RPMI8226 (cell line): ENCODE measurements at regions not wholly inside any gene's neighbourhood (a gene's known extent, or its start where the extent isn't known, plus 50 kb on each side); places are given as distances from the start of the nearest gene placed in this dataset.
"Not testable (repeated sequence)": the region's sequence is repeated elsewhere in the genome, so short reads cannot be mapped to it uniquely, and the experiment has no call there.

Experiments used
- DNase-seq: peaks from one replicate; pipeline ENCODE4 v3.0.0-alpha.2; 2015

- not testable (repeated sequence) for DNase-seq
These were observed 75.8 kb upstream of the ZNF337 start for GRCh38 chr20:25772437-25772836.

DNA sequence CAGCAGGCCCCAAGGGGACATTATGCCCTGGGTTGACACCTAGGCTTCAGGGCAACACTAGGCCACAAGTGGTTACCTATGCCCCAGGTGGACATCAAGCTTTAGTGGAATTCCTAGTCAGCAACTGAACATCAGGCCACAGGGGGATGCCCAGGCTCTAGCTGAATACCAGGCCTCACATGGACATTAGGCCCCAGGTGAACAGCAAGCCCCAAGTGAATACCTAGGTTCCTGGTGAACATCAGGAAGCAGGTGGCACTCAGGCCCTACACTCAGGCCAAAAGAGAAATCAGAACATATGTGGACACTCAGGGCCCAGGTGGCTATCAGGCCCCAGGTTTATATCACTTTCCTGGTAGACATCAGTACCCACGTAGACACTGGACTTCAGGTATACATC is 75.2 kb upstream of the ZNF337 start:
- DNase-seq: not testable (repeated sequence)

- no peak for DNase-seq
These were observed 64.9 kb upstream of the ZNF337 start for GRCh38 chr20:25761596-25761995.

- not testable (repeated sequence) for DNase-seq
These were observed 64.4 kb upstream of the ZNF337 start for GRCh38 chr20:25761046-25761445.

DNA sequence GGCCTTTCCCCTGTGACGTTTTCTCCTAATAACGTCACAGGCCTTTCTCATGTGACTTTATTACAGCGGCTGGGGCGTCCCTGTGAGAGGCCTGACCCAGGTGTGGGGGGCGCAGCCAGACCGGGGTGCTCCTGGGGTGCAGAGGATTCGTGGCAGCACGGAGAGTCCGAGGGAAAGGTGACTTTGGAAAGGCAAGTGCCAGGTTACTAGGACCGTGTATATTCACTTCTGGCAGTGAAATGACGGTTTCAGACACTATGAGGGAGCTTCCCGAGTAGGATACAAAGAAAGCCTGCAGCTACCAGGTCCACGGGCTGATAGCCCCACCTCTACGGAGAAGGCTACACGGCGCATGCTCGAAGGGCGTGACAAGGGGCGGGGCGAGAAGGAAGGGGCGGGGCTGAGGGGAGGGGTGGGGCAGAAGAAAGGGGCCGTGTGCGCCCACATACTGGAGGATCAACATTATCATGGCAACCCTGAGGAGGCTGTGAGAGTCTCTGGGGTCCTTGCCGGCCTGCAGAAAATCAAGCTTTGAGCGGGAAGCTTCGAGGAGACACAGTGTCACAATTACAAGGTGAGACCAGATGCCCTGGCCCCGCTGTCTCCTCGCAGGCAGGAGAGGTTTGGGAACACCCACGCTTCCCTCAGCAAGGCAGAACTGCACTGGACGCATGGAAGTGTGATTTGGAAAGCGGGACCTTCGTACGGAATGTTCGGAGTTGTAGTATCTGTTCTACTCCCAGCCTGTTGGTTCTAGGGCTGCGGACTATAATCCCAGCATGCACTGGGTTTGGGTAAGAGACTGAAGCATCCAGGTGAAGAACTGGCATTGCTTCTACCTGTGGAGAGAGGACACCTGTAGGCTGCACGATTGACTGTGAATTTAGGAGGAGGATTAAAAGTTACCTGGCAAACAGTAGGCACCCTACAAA is 54.4 kb upstream of the ZNF337 start:
- DNase-seq: no peak

DNA sequence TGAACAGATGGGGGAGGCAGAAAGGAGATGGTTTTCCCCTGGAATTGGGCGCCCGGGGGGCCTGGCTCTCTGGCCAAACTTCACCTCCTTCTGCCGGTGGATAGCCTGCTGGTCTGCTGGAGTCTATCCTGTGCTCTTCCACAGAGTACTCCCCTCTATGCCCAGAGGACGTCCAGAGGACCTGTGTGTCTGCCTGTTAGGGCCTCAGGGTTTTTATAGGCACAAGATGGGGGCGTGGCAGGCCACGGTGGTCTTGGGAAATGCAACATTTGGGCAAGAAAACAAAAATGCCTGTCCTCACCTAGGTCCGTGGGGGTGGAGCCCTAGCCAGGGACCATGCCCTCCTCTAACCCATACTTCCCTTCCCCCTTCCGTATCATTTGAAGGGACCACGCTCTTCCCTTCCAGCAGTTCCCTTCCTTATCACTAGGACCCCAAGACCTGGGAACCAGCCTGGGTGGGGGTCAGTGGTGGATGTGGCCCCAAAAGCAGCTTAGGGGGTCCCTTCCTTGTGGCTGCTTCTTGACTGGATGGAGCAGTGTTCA is 53.6 kb upstream of the ZNF337 start:
- no peak for DNase-seq

GRCh38 chr20:25749649-25750048 is 53.0 kb upstream of the ZNF337 start:
- DNase-seq: no peak
